GM12878 (cell line): ENCODE measurements at regions not wholly inside any gene's neighbourhood (a gene's known extent, or its start where the extent isn't known, plus 50 kb on each side); places are given as distances from the start of the nearest gene placed in this dataset.

Experiments used
- ATAC-seq: fragments of 200-7000 bp; cut with Tn5 transposase; 3 replicates; pipeline ENCODE4 v1.9.1; 2020; ENCODE audit warnings: mild to moderate bottlenecking, moderate library complexity
- BruUV-seq: library from RNA; stranded (reverse); fragments of 400-500 nt; replicated peaks from 2 replicates; lab custom pipeline; 2021; lab: Mats Ljungman, UMichigan
- CTCF ChIA-PET: fragments of 300-600 bp; sonication (Branson Sonifier 250); formaldehyde crosslinking; extraction: SDS; loops from one replicate; lab custom pipeline; 2021; ENCODE audit warnings: inconsistent platforms; lab: Yijun Ruan, JAX
- POLR2A ChIA-PET: fragments of 350-600 bp; formaldehyde crosslinking; extraction: SDS; loops from one replicate; lab custom pipeline; 2021; ENCODE audit warnings: inconsistent platforms; lab: Charles Lee
- RAD21 ChIA-PET: fragments of 300-600 bp; sonication (Branson Sonifier 250); formaldehyde crosslinking; loops from one replicate; lab custom pipeline; 2023; ENCODE audit warnings: antibody characterized with exemption; ENCODE audit not compliant: unreplicated experiment; lab: Charles Lee
- SMC1A ChIA-PET: fragments of 300-600 bp; sonication (Branson Sonifier 250); formaldehyde crosslinking; loops from one replicate; lab custom pipeline; 2023; ENCODE audit not compliant: unreplicated experiment, uncharacterized antibody; lab: Charles Lee
- DNase-seq: peaks from one replicate; pipeline ENCODE4 v3.0.0-alpha.2; 2011; ENCODE audit warnings: low read depth, low spot score
- FAIRE-seq: peaks from 3 replicates; lab custom pipeline; 2011; peaks lifted over from hg19 to GRCh38; lab: Jason Lieb, UNC
- H2AFZ ChIP-seq: 2 replicates; pipeline ENCODE4 v1.6.0; 2011; ENCODE audit warnings: low read depth, low read length, control low read depth; ENCODE audit not compliant: control insufficient read depth
- H3K27ac ChIP-seq: 2 replicates; pipeline ENCODE4 v1.5.1; 2011; ENCODE audit warnings: control low read depth; ENCODE audit not compliant: control insufficient read depth, insufficient read depth
- H3K27me3 ChIP-seq, 2 experiments: replicated peaks in 1 of 2; 2 replicates each; pipeline versions ENCODE4 v1.6.0 to v1.6.1; 2011; ENCODE audit warnings: low read length in 1 of 2; ENCODE audit not compliant: control insufficient read depth in 2 of 2, insufficient read depth in 2 of 2
- H3K36me3 ChIP-seq, 2 experiments: 2 replicates each; pipeline ENCODE4 v1.5.1; 2011; ENCODE audit warnings: low read length in 1 of 2; ENCODE audit not compliant: control insufficient read depth in 2 of 2, insufficient read depth in 2 of 2
- H3K4me1 ChIP-seq: 2 replicates; pipeline ENCODE4 v1.6.1; 2011; ENCODE audit warnings: mild to moderate bottlenecking, low read length, moderate library complexity, mixed read lengths; ENCODE audit not compliant: control insufficient read depth, insufficient read depth
- H3K4me2 ChIP-seq: 2 replicates; pipeline ENCODE4 v1.6.0; 2011; ENCODE audit warnings: control low read depth; ENCODE audit not compliant: control insufficient read depth, insufficient read depth
- H3K4me3 ChIP-seq: fragments of 200-600 bp; sonication (generic); 2 replicates; pipeline ENCODE4 v1.5.1; 2016
- H3K79me2 ChIP-seq: 2 replicates; pipeline ENCODE4 v1.6.0; 2011; ENCODE audit warnings: low read length; ENCODE audit not compliant: control insufficient read depth, insufficient read depth
- H3K9ac ChIP-seq: 2 replicates; pipeline ENCODE4 v1.8.0; 2011; ENCODE audit warnings: low read length, control low read depth, mixed read lengths; ENCODE audit not compliant: control insufficient read depth, insufficient read depth
- H3K9me3 ChIP-seq: replicated peaks from 3 replicates; pipeline ENCODE4 v1.5.1; 2011; ENCODE audit warnings: mild to moderate bottlenecking, low read length; ENCODE audit not compliant: control insufficient read depth, insufficient read depth
- H4K20me1 ChIP-seq: 2 replicates; pipeline ENCODE4 v1.6.0; 2011; ENCODE audit not compliant: control insufficient read depth, insufficient read depth
- CUX1 ChIP-seq: IDR thresholded peaks from 2 replicates; pipeline ENCODE4 v1.6.1; 2012; ENCODE audit warnings: improper control_type of control experiment, low read depth, low read length; ENCODE audit not compliant: insufficient replicate concordance
- E4F1 ChIP-seq: fragments of 450-650 bp; IDR thresholded peaks from 2 replicates; pipeline ENCODE4 v1.6.1; 2018; ENCODE audit warnings: borderline replicate concordance, mild to moderate bottlenecking; ENCODE audit not compliant: partially characterized antibody
- HSF1 ChIP-seq: fragments of 150-350 bp; IDR thresholded peaks from 2 replicates; pipeline ENCODE4 v1.6.1; 2014; ENCODE audit warnings: mild to moderate bottlenecking, low read depth, low read length
- JUNB ChIP-seq: IDR thresholded peaks from 2 replicates; pipeline ENCODE4 v1.6.1; 2016; ENCODE audit warnings: antibody characterized with exemption, mild to moderate bottlenecking
- MLLT1 ChIP-seq: fragments of 450-650 bp; IDR thresholded peaks from 2 replicates; pipeline ENCODE4 v1.6.1; 2016; ENCODE audit warnings: mild to moderate bottlenecking
- PAX8 ChIP-seq: fragments of 450-650 bp; IDR thresholded peaks from 2 replicates; pipeline ENCODE4 v1.6.1; 2017; ENCODE audit warnings: mild to moderate bottlenecking, moderate library complexity
- RCOR1 ChIP-seq: conservative IDR thresholded peaks from 2 replicates; pipeline ENCODE4 v1.6.1; 2012; ENCODE audit warnings: low read depth, low read length, improper control_type of control experiment
- SIX5 ChIP-seq: IDR thresholded peaks from 2 replicates; pipeline ENCODE4 v1.6.1; 2011; ENCODE audit warnings: mild to moderate bottlenecking, low read depth, low read length, moderate library complexity; ENCODE audit not compliant: severe bottlenecking
- WGBS: methylation state at CpG from one replicate; pipeline ENCODE4 v1.1.6; 2016; ENCODE audit warnings: low lambda C conversion rate; ENCODE audit not compliant: insufficient replicate concordance, insufficient coverage; ENCODE audit errors: missing lambda C conversion rate; 5-methylcytosine and 5-hydroxymethylcytosine counted together
- in situ Hi-C: fragments of 300-500 bp; cut with MboI; formaldehyde crosslinking; loops from 9 replicates; pipeline ENCODE4 v1.14.3; 2018; ENCODE audit warnings: mixed read lengths
- intact Hi-C: fragments of 100-400 bp; cut with micrococcal nuclease; formaldehyde crosslinking; loops from one replicate; pipeline ENCODE4 v1.14.2; 2022; ENCODE audit not compliant: unreplicated experiment

GRCh38 chr14:105602243-105602750 lies 75.9 kb downstream of the TMEM121 start:
- Histone ChIP-seq H3K9me3 (no peaks in the 10 kb centered on the region), H3K4me3 (no peak overlapping the region), H3K27ac (no peak overlapping the region), H3K4me2 (no peak overlapping the region), H3K27me3 (no peaks in the 10 kb centered on the region), H3K79me2 (no peaks in the 10 kb centered on the region), H3K36me3 (no peaks in the 10 kb centered on the region), H3K4me1 (no peaks in the 10 kb centered on the region; the same call in 1 of the 2 replicates), H4K20me1 (no peaks in the 10 kb centered on the region), H3K9ac (no peak overlapping the region), H2AFZ (no peak overlapping the region)
- ChIA-PET POLR2A (no interaction called here), CTCF (interaction anchor here (0.9 to 1.8 kb wide), 2 partner anchors 46 to 706 kb away, joined by 3 to 5 read pairs; no protein-coding TSS in a partner anchor), RAD21 (no interaction called here), SMC1A (no interaction called here)
- no peak for TF ChIP-seq HSF1
- no peak for TF ChIP-seq PAX8
- TF ChIP-seq JUNB = no peak
- no peak for TF ChIP-seq RCOR1
- TF ChIP-seq MLLT1 = no peak
- no peak for TF ChIP-seq SIX5
- TF ChIP-seq E4F1 = no peak
- no peak for TF ChIP-seq CUX1
- 78% methylated on average over 9 of the region's 9 CpGs for WGBS
- no peak for FAIRE-seq
- in situ Hi-C loops (loop anchor here (5.0 to 10.0 kb wide), 2 partner anchors 50 to 53 kb away; no protein-coding TSS in a partner anchor), intact Hi-C loops (no loop called here)
- no peak for ATAC-seq
- BruUV-seq = no TSS peak
- no peak for DNase-seq
